ENCODE measurements at regions not wholly inside any gene's neighbourhood (a gene's known extent, or its start where the extent isn't known, plus 50 kb on each side); places are given as distances from the start of the nearest gene placed in this dataset.

- no peak for DNase-seq (ENCODE audit: low read depth)
- no peak overlapping the region for H3K4me3 ChIP-seq (ENCODE audit: low read length)
- TF ChIP-seq, protein P1, sequence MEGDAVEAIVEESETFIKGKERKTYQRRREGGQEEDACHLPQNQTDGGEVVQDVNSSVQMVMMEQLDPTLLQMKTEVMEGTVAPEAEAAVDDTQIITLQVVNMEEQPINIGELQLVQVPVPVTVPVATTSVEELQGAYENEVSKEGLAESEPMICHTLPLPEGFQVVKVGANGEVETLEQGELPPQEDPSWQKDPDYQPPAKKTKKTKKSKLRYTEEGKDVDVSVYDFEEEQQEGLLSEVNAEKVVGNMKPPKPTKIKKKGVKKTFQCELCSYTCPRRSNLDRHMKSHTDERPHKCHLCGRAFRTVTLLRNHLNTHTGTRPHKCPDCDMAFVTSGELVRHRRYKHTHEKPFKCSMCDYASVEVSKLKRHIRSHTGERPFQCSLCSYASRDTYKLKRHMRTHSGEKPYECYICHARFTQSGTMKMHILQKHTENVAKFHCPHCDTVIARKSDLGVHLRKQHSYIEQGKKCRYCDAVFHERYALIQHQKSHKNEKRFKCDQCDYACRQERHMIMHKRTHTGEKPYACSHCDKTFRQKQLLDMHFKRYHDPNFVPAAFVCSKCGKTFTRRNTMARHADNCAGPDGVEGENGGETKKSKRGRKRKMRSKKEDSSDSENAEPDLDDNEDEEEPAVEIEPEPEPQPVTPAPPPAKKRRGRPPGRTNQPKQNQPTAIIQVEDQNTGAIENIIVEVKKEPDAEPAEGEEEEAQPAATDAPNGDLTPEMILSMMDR (conservative IDR thresholded peaks at IDR 0.05; ENCODE audit: low read length) = no peak
Measured at GRCh38 chr6:19299129-19299528, 538.0 kb upstream of the ID4 start.

DNA sequence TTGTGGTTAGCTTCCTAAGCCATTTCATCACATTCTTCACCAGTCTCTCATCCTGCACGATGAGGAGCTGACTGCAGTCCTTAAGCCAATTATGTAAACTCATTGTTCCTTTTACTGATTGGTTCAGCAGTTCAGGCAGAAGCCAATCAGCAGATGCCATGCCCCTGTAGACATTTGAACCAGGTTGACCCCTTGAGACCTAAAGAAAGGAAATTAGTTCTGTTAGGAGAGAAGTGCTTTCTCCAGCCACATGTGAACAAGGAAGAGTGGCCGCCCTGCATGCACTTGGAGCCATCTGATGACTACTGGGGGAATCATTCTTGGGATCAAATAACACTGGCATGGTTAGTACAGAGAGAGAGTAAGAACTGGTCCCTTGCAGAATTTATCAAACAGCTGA is 535.2 kb upstream of the ID4 start:
- DNase-seq (ENCODE audit: low read depth) = peak; percentile 26
- TF ChIP-seq, protein P1 (conservative IDR thresholded peaks at IDR 0.05; ENCODE audit: low read length) = no peak
- no peak overlapping the region for H3K4me3 ChIP-seq (ENCODE audit: low read length)

DNA sequence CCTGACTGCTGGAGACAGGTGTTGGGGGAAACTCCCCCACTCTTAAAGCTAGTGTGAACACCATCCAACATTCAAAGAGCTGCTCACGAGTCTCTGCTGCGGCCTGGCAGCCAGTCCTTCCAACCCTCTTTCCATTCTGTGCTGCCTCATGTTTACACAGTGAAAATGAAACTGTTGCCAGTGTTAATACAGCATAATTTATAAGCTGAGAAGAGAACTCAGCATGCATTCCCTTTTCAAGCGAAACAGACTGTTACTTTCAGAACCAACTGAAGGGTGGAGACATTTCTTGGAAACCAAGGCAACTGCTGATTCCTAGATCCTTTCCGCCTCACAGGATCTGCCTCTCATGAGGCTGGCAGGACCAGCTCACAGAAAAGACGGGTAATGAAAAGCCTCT is 533.8 kb upstream of the ID4 start:
- DNase-seq (ENCODE audit: low read depth) = peak; percentile 9
- TF ChIP-seq, protein P1 (conservative IDR thresholded peaks at IDR 0.05; ENCODE audit: low read length) = no peak

GRCh38 chr6:19309661-19310060 is 527.5 kb upstream of the ID4 start:
- TF ChIP-seq, protein P1 (conservative IDR thresholded peaks at IDR 0.05; ENCODE audit: low read length) = no peak
- no peak overlapping the region for H3K4me3 ChIP-seq (ENCODE audit: low read length)
- DNase-seq (ENCODE audit: low read depth) = no peak

More for the DNA sequence above, 533.8 kb upstream of the ID4 start:
- no peak overlapping the region for H3K4me3 ChIP-seq (ENCODE audit: low read length)

- TF ChIP-seq, protein P1 (conservative IDR thresholded peaks at IDR 0.05; ENCODE audit: low read length) = no peak
- no peak overlapping the region for H3K4me3 ChIP-seq (ENCODE audit: low read length)
- DNase-seq (ENCODE audit: low read depth) = no peak
Measured at GRCh38 chr6:19311786-19312185, 525.4 kb upstream of the ID4 start.

DNA sequence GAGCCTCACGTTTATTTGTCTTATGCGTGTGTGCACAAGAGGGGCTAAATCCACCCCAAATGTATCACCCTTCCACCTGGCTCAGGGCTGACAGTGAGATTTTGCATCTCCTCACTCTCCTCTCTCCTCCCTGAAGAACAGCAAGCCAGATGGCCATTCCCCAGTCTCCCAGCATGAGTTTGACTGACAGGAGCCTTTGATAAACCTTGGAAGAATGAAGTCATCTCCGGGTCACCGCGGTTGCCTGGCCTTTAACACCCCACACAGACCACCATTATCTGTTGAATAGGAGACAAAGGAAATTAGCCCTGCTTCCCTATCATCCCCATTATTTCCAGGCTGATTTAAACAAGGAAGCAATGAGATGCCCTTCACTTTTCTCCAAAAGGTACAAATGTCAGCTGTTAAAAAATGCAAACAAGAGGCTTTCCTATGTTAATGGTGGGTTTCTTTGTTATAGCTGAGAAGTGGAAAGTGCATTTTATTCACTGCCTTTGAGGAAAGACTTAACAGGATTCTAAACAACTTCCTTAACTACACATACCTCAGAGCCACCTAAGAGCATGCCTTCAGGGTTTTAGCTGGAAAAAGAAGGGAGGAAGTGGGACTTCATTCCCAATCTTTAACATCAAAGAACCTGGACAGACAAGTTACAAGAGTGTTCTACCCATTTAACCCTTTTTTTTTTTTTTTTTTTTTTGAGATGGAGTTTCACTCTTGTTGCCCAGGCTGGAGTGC is 524.8 kb upstream of the ID4 start:
- DNase-seq (ENCODE audit: low read depth) = no peak
- TF ChIP-seq, protein P1 (conservative IDR thresholded peaks at IDR 0.05; ENCODE audit: low read length) = no peak
- H3K4me3 ChIP-seq (ENCODE audit: low read length) = no peak overlapping the region

- DNase-seq (ENCODE audit: low read depth) = no peak
- H3K4me3 ChIP-seq (ENCODE audit: low read length) = no peak overlapping the region
- TF ChIP-seq, protein P1 (conservative IDR thresholded peaks at IDR 0.05; ENCODE audit: low read length) = no peak
Measured at GRCh38 chr6:19317431-19317986, 519.7 kb upstream of the ID4 start.
